ENCODE measurements at regions not wholly inside any gene's neighbourhood (a gene's known extent, or its start where the extent isn't known, plus 50 kb on each side); places are given as distances from the start of the nearest gene placed in this dataset.

DNA sequence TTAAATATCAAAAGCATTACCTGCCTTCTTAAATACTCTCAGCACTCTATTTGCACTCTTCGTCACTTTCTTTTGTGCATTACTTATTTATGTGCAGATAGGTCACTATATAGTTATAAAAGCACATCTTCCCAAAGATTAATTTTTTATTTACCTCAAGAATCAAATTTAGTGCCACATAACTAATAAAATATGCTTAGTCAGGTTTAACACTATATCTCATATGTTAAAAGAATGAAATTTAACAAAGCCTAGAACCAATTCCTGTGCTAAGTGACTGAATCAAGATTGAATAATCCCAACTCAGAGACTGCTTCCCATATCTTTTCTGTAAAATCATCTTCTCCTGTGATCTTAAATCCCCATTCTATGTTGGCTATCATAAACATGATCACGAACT, 957.5 kb upstream of the NXPH2 start:
- intact Hi-C loops (cut with micrococcal nuclease), result no loop called here
- Mint-ChIP-seq H3K9me3 (peaks cover 4% of the 10 kb centered on the region), H3K4me3 (no peak overlapping the region), H3K27ac (no peak overlapping the region), H3K4me1 (no peaks in the 10 kb centered on the region), H3K27me3 (no peaks in the 10 kb centered on the region), H3K36me3 (ENCODE audit: low read depth) (no peaks in the 10 kb centered on the region)
- TF ChIP-seq CTCF (IDR thresholded peaks at IDR 0.05), result no peak
- POLR2A ChIA-PET, result no interaction called here
- ATAC-seq (ENCODE audit: low read depth), result no peak
- CTCF ChIA-PET, result no interaction called here
- DNase-seq, result no peak

GRCh38 chr2:139730197-139730596, 950.0 kb upstream of the NXPH2 start:
- Mint-ChIP-seq H3K4me3 (no peak overlapping the region), H3K27me3 (no peaks in the 10 kb centered on the region), H3K4me1 (no peaks in the 10 kb centered on the region), H3K36me3 (ENCODE audit: low read depth) (no peaks in the 10 kb centered on the region), H3K27ac (no peak overlapping the region), H3K9me3 (no peaks in the 10 kb centered on the region)
- intact Hi-C loops (cut with micrococcal nuclease), result no loop called here
- ChIA-PET CTCF (no interaction called here), POLR2A (no interaction called here)
- ATAC-seq (ENCODE audit: low read depth), result no peak
- no peak for DNase-seq
- TF ChIP-seq CTCF (IDR thresholded peaks at IDR 0.05), result no peak

DNA sequence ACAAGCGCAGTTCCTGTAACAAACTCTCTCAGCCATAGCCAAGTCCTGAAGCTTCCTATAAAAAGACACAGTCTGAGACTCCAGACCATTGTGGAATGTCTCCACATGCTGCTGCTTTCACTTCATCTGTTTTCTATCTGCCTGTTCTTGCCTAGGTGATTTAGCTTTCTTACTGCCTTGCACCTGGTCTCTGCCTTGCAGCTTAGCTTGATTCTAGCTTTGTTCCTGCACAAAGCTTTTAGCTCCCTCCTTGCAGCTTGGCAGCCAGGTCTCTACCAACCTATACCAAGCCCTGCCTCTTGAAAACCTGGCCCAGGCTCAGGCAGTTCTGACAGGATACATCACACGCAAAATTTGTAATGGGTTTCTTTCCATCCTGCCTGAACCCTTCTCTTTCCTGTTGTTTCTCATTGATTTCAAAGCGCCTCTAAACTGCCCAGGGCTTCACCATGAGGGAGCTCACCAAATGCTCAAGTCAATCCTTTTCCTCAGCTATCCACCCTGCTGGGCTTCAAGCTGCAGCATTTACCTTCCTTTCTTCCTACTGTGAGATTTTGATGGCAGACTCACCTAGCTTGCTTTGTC, 941.3 kb upstream of the NXPH2 start:
- Mint-ChIP-seq H3K36me3 (ENCODE audit: low read depth) (no peaks in the 10 kb centered on the region), H3K4me1 (no peaks in the 10 kb centered on the region), H3K27me3 (no peaks in the 10 kb centered on the region), H3K4me3 (no peak overlapping the region), H3K27ac (no peak overlapping the region), H3K9me3 (no peaks in the 10 kb centered on the region)
- POLR2A ChIA-PET, result no interaction called here
- ATAC-seq (ENCODE audit: low read depth) (no peak), DNase-seq (no peak)
- intact Hi-C loops (cut with micrococcal nuclease), result no loop called here
- no peak for TF ChIP-seq CTCF (IDR thresholded peaks at IDR 0.05)
- CTCF ChIA-PET, result no interaction called here

DNA sequence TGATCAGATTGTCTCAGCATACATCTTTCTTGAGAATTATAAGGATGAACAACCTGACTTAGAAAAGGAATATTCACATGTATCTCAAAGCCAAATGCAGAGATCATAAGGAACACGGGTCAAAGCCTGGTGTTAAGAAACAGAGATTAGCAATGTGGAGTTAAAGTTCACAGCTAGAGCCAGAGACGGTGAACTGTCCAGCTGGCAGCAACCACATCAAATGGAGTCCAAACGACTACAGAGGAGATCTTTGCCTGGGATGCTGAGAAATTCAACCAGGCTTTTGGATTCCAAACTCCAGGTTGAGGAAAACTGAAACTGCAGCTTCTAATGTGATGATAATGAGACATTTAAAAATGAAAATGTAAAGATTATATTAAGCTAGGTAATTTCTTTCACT, 939.9 kb upstream of the NXPH2 start:
- no peak for TF ChIP-seq CTCF (IDR thresholded peaks at IDR 0.05)
- no peaks in the 10 kb centered on the region for H3K4me1 Mint-ChIP-seq
- POLR2A ChIA-PET, result no interaction called here
- no peak for ATAC-seq (ENCODE audit: low read depth)
- CTCF ChIA-PET, result no interaction called here
- no peaks in the 10 kb centered on the region for H3K27me3 Mint-ChIP-seq
- no peaks in the 10 kb centered on the region for H3K9me3 Mint-ChIP-seq
- no peaks in the 10 kb centered on the region for H3K36me3 Mint-ChIP-seq (ENCODE audit: low read depth)
- H3K27ac Mint-ChIP-seq, result no peak overlapping the region
- no peak overlapping the region for H3K4me3 Mint-ChIP-seq
- intact Hi-C loops (cut with micrococcal nuclease), result no loop called here
- DNase-seq, result no peak

DNA sequence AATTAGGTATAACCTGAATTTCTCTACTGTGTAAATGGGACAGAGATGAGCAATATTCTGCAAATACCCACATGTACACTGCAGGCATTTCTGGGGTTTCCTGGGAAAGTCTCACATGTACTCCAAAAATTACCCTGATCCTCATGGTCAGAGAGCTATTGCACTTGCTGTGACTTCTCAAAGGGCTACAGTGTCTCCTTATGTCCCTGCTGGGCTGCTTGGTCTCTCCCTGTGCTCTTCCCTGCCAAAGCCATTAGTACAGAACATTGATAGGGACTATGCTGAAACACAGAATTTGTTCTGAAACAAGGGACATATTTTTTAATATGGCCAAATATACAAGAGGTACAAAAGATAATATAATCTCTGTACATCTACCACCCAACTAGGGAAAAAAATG, 924.4 kb upstream of the NXPH2 start:
- no peak overlapping the region for H3K27ac Mint-ChIP-seq
- no peak overlapping the region for H3K4me3 Mint-ChIP-seq
- POLR2A ChIA-PET, result no interaction called here
- CTCF ChIA-PET, result no interaction called here
- peaks cover 4% of the 10 kb centered on the region for H3K9me3 Mint-ChIP-seq
- H3K36me3 Mint-ChIP-seq (ENCODE audit: low read depth), result no peaks in the 10 kb centered on the region
- intact Hi-C loops (cut with micrococcal nuclease), result no loop called here
- TF ChIP-seq CTCF (IDR thresholded peaks at IDR 0.05), result no peak
- H3K4me1 Mint-ChIP-seq, result no peaks in the 10 kb centered on the region
- H3K27me3 Mint-ChIP-seq, result no peaks in the 10 kb centered on the region
- ATAC-seq (ENCODE audit: low read depth), result no peak
- DNase-seq, result no peak

All from activated B cell treated with CpG ODN at 0.5 μM for 24 hours (primary cell).